ENCODE measurements at regions not wholly inside any gene's neighbourhood (a gene's known extent, or its start where the extent isn't known, plus 50 kb on each side); places are given as distances from the start of the nearest gene placed in this dataset.
A peak's percentile ranks its signal among the peaks of the same experiment; 100 is the strongest.

- no peak for DNase-seq
Measured at GRCh38 chr20:34163307-34163706, 51.3 kb upstream of the EIF2S2 start.

GRCh38 chr20:34164381-34164984 lies 52.4 kb upstream of the EIF2S2 start:
- DNase-seq = no peak

GRCh38 chr20:34165018-34165619 lies 53.1 kb upstream of the EIF2S2 start:
- DNase-seq = no peak

- no peak for DNase-seq
Measured at GRCh38 chr20:34171640-34172039, 59.6 kb upstream of the EIF2S2 start.

GRCh38 chr20:34172926-34173325 lies 60.9 kb upstream of the EIF2S2 start:
- DNase-seq = no peak

GRCh38 chr20:34175079-34175478 lies 63.0 kb upstream of the EIF2S2 start:
- DNase-seq = no peak

- no peak for DNase-seq
Measured at GRCh38 chr20:34175879-34176278, 63.8 kb upstream of the EIF2S2 start.

- no peak for DNase-seq
Measured at GRCh38 chr20:34177052-34177451, 64.2 kb upstream of the ASIP start.

GRCh38 chr20:34179637-34180360 lies 61.4 kb upstream of the ASIP start:
- no peak for DNase-seq

GRCh38 chr20:34180460-34181120 lies 60.6 kb upstream of the ASIP start:
- no peak for DNase-seq

GRCh38 chr20:34181484-34181883 lies 59.7 kb upstream of the ASIP start:
- DNase-seq = no peak

- no peak for DNase-seq
Measured at GRCh38 chr20:34185766-34186620, 55.2 kb upstream of the ASIP start.

- no peak for DNase-seq
Measured at GRCh38 chr20:34189572-34190163, 51.6 kb upstream of the ASIP start.

- DNase-seq = no peak
Measured at GRCh38 chr20:34190262-34190661, 51.0 kb upstream of the ASIP start.

GRCh38 chr20:34190679-34191090 lies 50.5 kb upstream of the ASIP start:
- peak; percentile 1 for DNase-seq
